Smooth muscle cell (in vitro differentiated cells): ENCODE measurements at regions not wholly inside any gene's neighbourhood (a gene's known extent, or its start where the extent isn't known, plus 50 kb on each side); places are given as distances from the start of the nearest gene placed in this dataset.

Source experiments
- DNase-seq: peaks from one replicate; lab custom pipeline; 2025; ENCODE audit not compliant: unreplicated experiment; lab: John Stamatoyannopoulos, UW
- H2AFZ ChIP-seq: fragments of 200-600 bp; sonication (generic); 2 replicates; pipeline ENCODE4 v1.6.0; 2016; ENCODE audit warnings: antibody characterized with exemption, low read depth, mild to moderate bottlenecking
- H3F3A ChIP-seq: fragments of 200-600 bp; sonication (generic); 2 replicates; pipeline ENCODE4 v1.6.0; 2017; ENCODE audit warnings: antibody characterized with exemption, low read depth
- H3K27ac ChIP-seq: fragments of 200-600 bp; sonication (generic); 2 replicates; pipeline ENCODE4 v1.5.1; 2016; ENCODE audit warnings: low read depth, mild to moderate bottlenecking
- H3K27me3 ChIP-seq: fragments of 200-600 bp; sonication (generic); 2 replicates; pipeline ENCODE4 v1.6.1; 2016; ENCODE audit warnings: low read depth, mild to moderate bottlenecking
- H3K36me3 ChIP-seq: fragments of 200-600 bp; sonication (generic); 2 replicates; pipeline ENCODE4 v1.5.1; 2016; ENCODE audit warnings: low read depth
- H3K4me1 ChIP-seq: fragments of 200-600 bp; sonication (generic); 2 replicates; pipeline ENCODE4 v1.5.1; 2016; ENCODE audit warnings: low read depth
- H3K4me2 ChIP-seq: fragments of 200-600 bp; sonication (generic); 2 replicates; pipeline ENCODE4 v1.6.0; 2016; ENCODE audit warnings: mild to moderate bottlenecking
- H3K4me3 ChIP-seq: fragments of 200-600 bp; sonication (generic); 2 replicates; pipeline ENCODE4 v1.5.1; 2016; ENCODE audit warnings: mild to moderate bottlenecking
- H3K79me2 ChIP-seq: fragments of 200-600 bp; sonication (generic); 2 replicates; pipeline ENCODE4 v1.6.0; 2016; ENCODE audit warnings: low read depth, mild to moderate bottlenecking
- H3K9ac ChIP-seq: fragments of 200-600 bp; sonication (generic); 2 replicates; pipeline ENCODE4 v1.6.0; 2016; ENCODE audit warnings: low read depth
- H3K9me3 ChIP-seq: fragments of 200-600 bp; sonication (generic); replicated peaks from 2 replicates; pipeline ENCODE4 v1.5.1; 2016; ENCODE audit warnings: low read depth
- H4K20me1 ChIP-seq: fragments of 200-600 bp; sonication (generic); 2 replicates; pipeline ENCODE4 v1.6.0; 2016; ENCODE audit warnings: low read depth
- WGBS: methylation state at CpG from one replicate; pipeline ENCODE4 v1.1.7; 2016; ENCODE audit warnings: low lambda C conversion rate; 5-methylcytosine and 5-hydroxymethylcytosine counted together
- TF ChIP-seq, protein P1 (sequence below): fragments of 200-600 bp; sonication (generic); IDR thresholded peaks from 2 replicates; pipeline ENCODE4 v1.5.1; 2017; ENCODE audit warnings: borderline replicate concordance, mild to moderate bottlenecking, antibody characterized with exemption; ENCODE audit not compliant: insufficient read depth, poor library complexity, severe bottlenecking

- H3K27ac ChIP-seq = no peak overlapping the region
- no peaks in the 10 kb centered on the region for H4K20me1 ChIP-seq
- no peaks in the 10 kb centered on the region for H3K36me3 ChIP-seq
- H3K27me3 ChIP-seq = no peaks in the 10 kb centered on the region
- H3K9me3 ChIP-seq = no peaks in the 10 kb centered on the region
- no peak overlapping the region for H3K4me3 ChIP-seq
- H3K4me2 ChIP-seq = peak overlapping the region; percentile 19
- no peak overlapping the region for H2AFZ ChIP-seq
- H3K4me1 ChIP-seq = no peaks in the 10 kb centered on the region
- TF ChIP-seq, protein P1, sequence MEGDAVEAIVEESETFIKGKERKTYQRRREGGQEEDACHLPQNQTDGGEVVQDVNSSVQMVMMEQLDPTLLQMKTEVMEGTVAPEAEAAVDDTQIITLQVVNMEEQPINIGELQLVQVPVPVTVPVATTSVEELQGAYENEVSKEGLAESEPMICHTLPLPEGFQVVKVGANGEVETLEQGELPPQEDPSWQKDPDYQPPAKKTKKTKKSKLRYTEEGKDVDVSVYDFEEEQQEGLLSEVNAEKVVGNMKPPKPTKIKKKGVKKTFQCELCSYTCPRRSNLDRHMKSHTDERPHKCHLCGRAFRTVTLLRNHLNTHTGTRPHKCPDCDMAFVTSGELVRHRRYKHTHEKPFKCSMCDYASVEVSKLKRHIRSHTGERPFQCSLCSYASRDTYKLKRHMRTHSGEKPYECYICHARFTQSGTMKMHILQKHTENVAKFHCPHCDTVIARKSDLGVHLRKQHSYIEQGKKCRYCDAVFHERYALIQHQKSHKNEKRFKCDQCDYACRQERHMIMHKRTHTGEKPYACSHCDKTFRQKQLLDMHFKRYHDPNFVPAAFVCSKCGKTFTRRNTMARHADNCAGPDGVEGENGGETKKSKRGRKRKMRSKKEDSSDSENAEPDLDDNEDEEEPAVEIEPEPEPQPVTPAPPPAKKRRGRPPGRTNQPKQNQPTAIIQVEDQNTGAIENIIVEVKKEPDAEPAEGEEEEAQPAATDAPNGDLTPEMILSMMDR = no peak
- WGBS = 72% methylated on average over 6 of the region's 6 CpGs
- H3F3A ChIP-seq = no peaks in the 10 kb centered on the region
- H3K79me2 ChIP-seq = no peaks in the 10 kb centered on the region
- no peak for DNase-seq
- H3K9ac ChIP-seq = no peak overlapping the region
Observed at GRCh38 chr11:76292583-76293188, 86.4 kb upstream of the WNT11 start.

- Histone ChIP-seq H3K36me3 (no peaks in the 10 kb centered on the region), H3K4me1 (no peaks in the 10 kb centered on the region), H3K27ac (no peak overlapping the region), H3K4me3 (no peak overlapping the region), H3K4me2 (no peak overlapping the region), H2AFZ (no peak overlapping the region), H4K20me1 (no peaks in the 10 kb centered on the region), H3K27me3 (no peaks in the 10 kb centered on the region), H3K79me2 (no peaks in the 10 kb centered on the region), H3K9me3 (no peaks in the 10 kb centered on the region), H3K9ac (no peak overlapping the region), H3F3A (no peaks in the 10 kb centered on the region)
- DNase-seq = no peak
- 91% methylated on average over 24 of the region's 24 CpGs for WGBS
- TF ChIP-seq, protein P1 = no peak
Observed at GRCh38 chr11:76291576-76292526, 85.5 kb upstream of the WNT11 start.

- no peak overlapping the region for H3K27ac ChIP-seq
- WGBS = 85% methylated on average over 20 of the region's 21 CpGs
- H2AFZ ChIP-seq = no peak overlapping the region
- no peaks in the 10 kb centered on the region for H3F3A ChIP-seq
- no peaks in the 10 kb centered on the region for H3K79me2 ChIP-seq
- no peak overlapping the region for H3K4me2 ChIP-seq
- no peaks in the 10 kb centered on the region for H3K4me1 ChIP-seq
- no peak overlapping the region for H3K4me3 ChIP-seq
- no peak overlapping the region for H3K9ac ChIP-seq
- no peaks in the 10 kb centered on the region for H3K27me3 ChIP-seq
- no peaks in the 10 kb centered on the region for H4K20me1 ChIP-seq
- no peak for DNase-seq
- TF ChIP-seq, protein P1 = no peak
- no peaks in the 10 kb centered on the region for H3K9me3 ChIP-seq
- H3K36me3 ChIP-seq = no peaks in the 10 kb centered on the region
Observed at GRCh38 chr11:76288166-76288980, 82.1 kb upstream of the WNT11 start.
